GM13977 (cell line): ENCODE measurements at regions not wholly inside any gene's neighbourhood (a gene's known extent, or its start where the extent isn't known, plus 50 kb on each side); places are given as distances from the start of the nearest gene placed in this dataset.
"Not testable (repeated sequence)": the region's sequence is repeated elsewhere in the genome, so short reads cannot be mapped to it uniquely, and the experiment has no call there.

Experiments used
- DNase-seq: peaks from one replicate; pipeline ENCODE4 v3.0.0; 2012; ENCODE audit warnings: low spot score
- CTCF ChIP-seq: IDR thresholded peaks from 2 replicates; pipeline ENCODE4 v1.5.1; 2012; ENCODE audit warnings: mild to moderate bottlenecking, control low read depth; ENCODE audit not compliant: insufficient read depth; ENCODE audit errors: extremely low read depth, missing control alignments
- in situ Hi-C: fragments of 300-500 bp; cut with MboI; formaldehyde crosslinking; loops from one replicate; pipeline ENCODE4 v1.12.0; 2022; ENCODE audit warnings: low sequenced_read_pairs, low pct_unique_long_range_greater_than_20kb, mixed read lengths, inconsistent platforms; ENCODE audit not compliant: unreplicated experiment

- DNase-seq: no peak
- no peak for TF ChIP-seq CTCF
- in situ Hi-C loops: no loop called here
These were observed 738.6 kb upstream of the ZNF608 start for GRCh38 chr5:125484742-125485641.

GRCh38 chr5:125485771-125486170, 739.3 kb upstream of the ZNF608 start:
- in situ Hi-C loops: no loop called here
- TF ChIP-seq CTCF: no peak
- no peak for DNase-seq

- in situ Hi-C loops: no loop called here
- no peak for TF ChIP-seq CTCF
- DNase-seq: no peak
These were observed 740.2 kb upstream of the ZNF608 start for GRCh38 chr5:125486634-125487033.

GRCh38 chr5:125487231-125487630, 740.8 kb upstream of the ZNF608 start:
- DNase-seq: no peak
- TF ChIP-seq CTCF: no peak
- in situ Hi-C loops: no loop called here

- DNase-seq, in situ Hi-C loops: not testable (repeated sequence)
These were observed 741.2 kb upstream of the ZNF608 start for GRCh38 chr5:125487652-125488051.

- in situ Hi-C loops: no loop called here
- DNase-seq: no peak
- no peak for TF ChIP-seq CTCF
These were observed 742.7 kb upstream of the ZNF608 start for GRCh38 chr5:125489146-125489545.

- no peak for DNase-seq
- no peak for TF ChIP-seq CTCF
- in situ Hi-C loops: no loop called here
These were observed 745.6 kb upstream of the ZNF608 start for GRCh38 chr5:125491986-125492492.
